HG02759 (cell line): ENCODE measurements at regions not wholly inside any gene's neighbourhood (a gene's known extent, or its start where the extent isn't known, plus 50 kb on each side); places are given as distances from the start of the nearest gene placed in this dataset.
"Not testable (repeated sequence)": the region's sequence is repeated elsewhere in the genome, so short reads cannot be mapped to it uniquely, and the experiment has no call there.

Experiments
- ATAC-seq: cut with Tn5 transposase; IDR thresholded peaks from one replicate; pipeline ENCODE4 v1.9.1; 2021; ENCODE audit warnings: mild to moderate bottlenecking, moderate library complexity; ENCODE audit not compliant: unreplicated experiment

DNA sequence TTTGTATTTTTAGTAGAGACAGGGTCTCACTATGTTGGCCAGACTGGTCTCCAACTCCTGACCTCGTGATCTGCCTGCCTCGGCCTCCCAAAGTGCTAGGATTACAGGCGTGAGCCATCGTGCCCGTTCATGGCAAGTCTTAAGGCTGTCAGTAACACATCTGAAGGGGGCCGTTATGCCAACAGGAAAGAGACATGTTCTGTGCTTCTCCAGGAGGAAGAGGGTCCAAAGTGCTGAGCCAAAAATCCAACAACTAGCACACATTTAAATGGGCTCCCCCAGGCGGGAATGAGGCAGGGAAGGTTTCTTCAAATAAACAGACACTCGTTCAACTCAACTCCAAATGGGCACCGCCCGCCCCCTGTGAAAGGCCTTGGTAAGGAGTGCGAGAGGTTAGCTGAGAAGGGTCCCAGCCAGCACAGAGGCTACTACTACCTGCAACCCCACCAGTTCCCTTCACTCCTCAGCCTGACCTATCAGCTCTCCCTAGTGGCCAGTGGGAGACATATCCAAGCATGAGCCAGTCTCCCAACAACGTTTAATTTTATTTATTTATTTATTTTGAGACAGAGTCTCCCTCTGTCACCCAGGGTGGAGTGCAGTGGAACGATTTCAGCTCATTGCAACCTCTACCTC, 84.1 kb upstream of the DMRT1 start:
- ATAC-seq, result no peak

DNA sequence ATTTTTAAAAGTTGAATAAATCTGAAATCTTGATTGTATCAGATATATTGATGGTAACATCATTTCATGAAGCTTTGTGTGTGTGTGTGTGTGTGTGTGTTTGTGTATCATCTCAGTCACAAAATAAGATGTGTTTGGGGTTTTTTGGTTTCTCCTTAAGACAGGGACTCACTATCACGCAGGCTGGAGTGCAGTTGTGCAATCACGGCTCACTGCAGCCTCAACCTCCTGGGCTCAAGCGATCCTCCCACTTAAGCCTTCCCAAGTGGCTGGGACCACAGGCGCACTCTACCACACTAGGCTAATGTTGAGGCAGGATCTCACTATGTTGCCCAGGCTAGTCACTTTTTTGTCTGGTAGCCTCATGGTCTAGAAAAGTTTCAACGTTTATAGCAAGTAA, 83.4 kb upstream of the DMRT1 start:
- no peak for ATAC-seq

DNA sequence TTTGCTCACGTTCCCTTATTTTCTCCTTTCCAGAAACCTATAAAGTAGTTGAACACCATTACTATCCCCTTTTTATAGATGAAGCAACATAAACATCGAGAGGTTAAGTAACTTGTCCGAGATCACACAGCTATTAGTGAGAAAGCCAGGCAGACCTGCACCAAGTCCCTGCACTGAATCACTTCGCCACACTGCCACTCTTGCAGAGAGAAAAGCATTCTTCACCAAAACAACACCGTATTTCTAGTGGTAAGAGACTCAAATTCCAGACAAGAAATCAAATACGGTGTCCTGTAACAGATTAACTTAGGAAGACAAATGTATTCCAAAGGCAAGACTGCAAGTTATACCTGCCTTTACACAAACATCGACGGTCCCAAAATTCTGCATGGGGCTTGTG, 82.0 kb upstream of the DMRT1 start:
- ATAC-seq, result no peak

DNA sequence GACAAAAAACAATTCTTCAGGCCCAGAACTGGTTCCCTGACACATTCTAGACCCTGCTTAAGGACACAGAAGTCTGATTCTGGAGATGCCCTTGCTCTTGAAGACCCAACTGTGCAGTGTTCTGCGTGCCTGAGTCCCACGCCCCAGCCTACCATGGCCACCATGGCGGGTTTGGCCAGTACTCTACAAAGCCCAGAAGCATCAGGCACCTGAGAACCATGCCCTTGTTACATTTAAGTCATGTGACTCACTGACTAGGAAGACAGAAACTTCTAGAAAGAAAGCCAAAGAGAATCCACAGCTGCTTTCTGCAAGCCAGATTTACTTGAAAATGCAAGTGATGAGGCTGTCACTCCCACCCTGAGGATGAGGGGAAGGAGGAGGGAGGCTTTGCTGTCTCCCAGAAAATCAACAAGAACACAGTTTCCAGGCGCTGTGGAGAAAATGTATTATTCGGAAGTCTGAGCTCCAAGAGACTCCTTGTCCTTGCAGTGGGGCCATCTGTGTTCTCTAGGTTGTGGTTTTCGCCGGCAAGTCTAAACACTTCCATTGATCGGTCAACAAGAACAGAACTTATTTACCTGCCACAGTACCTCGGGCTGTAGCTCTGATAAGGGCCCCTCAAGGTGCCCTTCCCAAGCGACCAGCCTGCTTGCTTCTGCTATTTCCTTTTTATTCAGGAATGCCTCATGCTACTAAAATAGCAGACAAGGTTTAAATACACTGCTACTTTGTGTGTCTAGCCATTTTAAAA, 81.3 kb upstream of the DMRT1 start:
- no peak for ATAC-seq

DNA sequence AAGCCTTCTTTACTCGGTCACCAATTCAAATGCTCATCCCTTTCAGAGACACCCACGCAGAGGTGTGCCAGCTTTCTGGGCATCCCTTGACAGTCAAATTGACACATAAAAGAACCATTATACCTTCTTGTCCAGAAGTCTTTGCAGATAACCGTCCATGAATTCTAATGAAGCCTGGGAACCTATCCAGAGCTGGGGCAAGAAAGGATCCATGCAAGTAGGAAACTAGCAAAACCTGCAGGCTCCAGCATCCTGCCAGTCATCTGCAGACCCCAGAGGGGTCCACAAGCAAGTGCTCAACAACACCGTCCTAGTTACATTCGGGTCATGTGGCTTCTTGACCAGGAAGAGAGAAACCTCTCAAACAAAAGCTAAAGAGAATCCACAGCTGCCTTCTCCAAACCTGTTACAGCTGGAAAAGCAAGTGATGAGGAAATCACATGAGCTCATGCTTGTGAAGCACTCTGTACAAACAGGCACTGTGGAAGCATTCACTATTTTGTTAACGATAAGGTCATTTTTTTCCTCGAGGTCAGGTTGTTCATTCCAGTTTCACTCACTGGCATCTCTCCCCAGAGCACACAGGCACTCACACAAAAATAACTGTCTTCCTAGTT, 80.2 kb upstream of the DMRT1 start:
- no peak for ATAC-seq

DNA sequence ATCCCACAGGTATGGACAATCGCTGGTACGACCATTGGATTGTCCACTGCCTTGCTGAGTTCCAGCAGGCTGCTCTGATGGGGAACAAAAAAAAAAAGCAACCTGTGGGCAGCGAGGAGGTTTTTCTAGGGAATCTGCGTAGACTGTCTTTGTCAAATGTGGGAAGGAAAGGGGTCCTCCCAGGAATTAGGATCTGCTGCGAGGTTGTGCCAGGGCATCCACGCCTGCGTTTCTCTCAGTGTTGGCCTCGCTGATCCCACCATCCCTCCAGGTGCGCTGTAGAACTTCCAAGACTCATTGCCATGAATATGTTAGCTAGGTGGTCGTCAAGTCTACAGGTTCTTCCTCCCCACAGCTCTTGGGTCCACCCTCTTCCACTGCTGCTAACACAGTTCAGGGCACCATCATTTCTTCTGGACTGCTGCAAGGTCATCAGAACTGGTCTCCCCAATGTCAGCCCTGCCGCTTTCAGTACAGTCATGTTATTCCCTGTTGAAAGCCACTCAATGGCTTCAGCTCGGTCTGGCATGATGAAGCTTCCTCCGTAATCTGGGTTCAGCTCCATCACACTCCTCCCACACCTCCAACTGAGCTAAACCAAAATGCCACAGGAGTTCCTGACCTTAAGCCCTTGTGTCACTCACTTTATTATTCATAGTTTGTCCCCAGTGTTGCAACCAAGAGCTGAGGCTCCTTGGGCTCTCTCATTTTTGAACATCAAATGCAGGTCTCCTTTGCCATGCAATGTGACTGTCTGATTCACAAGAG, 79.5 kb upstream of the DMRT1 start:
- no peak for ATAC-seq

DNA sequence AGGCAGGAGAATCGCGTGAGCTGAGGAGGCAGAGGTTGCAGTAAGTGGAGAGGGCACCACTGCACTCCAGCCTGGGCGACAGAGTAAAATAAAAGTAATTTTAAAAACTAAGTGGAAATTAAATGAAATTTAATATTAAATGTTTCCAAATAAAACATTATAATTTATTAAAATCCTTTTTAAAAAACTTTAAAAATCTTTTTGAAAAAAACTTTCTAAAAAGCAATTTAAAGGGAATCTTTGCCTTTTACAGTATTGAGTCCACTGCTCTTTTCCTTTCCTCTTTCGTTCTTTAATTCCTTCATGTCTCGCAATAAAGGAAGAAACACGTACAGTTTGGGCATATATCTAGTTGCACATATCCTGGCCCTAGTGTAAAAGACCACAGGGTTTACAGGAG, 77.8 kb upstream of the DMRT1 start:
- ATAC-seq, result no peak

DNA sequence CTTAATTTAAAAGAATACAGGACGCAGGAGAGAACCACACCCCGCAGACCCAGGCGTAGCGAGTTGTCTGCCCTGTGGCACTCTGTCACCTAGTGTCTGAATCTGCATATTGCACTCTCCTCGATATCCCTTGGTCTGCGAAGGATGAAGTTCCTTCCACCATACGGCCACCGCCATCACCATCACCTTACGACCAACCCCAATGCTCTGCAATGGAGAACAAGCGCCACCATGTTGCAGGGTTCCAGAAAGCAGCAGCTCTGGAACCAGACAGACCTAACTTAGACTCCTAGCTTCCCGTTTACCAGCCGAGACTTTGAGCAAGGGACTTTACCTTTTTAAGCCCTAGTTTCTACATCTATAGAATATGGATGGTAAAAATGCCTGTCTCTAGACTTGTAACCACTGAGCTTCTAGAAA, 77.4 kb upstream of the DMRT1 start:
- ATAC-seq, result no peak

DNA sequence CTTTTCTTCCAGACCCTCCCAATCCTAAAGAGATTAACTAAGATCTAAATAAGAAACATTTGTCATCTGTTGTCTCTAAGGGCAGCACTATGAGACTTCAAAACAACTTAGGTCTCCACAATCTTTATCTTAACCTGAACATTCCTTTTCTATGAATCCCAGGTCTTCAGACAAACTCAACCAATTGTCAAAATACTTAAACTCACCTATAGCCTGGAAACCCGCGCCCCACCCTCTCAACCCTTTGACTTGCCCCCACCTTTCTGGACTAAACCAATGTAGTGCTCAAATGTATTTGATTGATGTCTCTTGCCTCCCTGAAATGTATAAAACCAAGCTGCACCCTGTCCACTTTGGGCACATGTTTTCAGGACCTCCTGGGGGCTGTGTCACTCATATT, 76.5 kb upstream of the DMRT1 start:
- ATAC-seq, result no peak

DNA sequence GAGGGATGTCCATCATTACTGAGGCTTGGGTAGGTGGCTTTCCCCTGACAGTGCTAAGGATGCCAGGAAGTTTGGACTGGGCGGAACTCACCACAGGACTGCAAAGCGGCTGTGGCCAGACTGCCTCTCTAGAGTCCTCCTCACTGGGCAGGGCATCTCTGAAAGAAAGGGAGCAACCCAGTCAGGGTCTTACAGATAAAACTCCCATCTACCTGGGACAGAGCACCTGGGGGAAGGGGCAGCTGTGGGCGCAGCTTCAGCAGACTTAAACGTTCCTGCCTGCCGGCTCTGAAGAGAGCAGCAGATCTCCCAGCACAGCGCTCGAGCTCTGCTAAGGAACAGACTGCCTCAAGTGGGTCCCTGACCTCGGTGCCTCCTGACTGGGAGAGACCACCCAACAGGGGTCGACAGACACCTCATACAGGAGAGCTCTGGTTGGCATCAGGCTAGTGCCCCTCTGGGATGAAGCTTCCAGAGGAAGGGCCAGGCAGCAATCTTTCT, 74.4 kb upstream of the DMRT1 start:
- not testable (repeated sequence) for ATAC-seq

DNA sequence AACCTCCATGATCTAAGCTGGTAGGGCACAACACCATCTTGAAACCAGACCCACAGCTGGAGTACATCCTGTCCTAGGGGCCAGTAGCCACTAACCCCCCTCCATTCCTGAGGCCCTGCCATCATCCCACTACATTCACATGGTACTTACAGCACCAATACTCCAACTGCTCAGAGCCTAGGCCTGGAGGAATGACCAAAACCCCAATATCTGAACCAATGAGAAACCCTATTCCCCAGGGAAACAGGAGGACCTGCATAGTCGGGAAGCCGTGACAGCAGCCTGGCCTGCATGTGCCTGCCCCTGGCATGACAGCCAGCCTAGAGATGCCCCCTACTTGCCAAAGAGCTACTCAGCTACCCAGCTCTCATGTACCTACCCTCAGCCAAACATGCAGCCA, 65.4 kb upstream of the DMRT1 start:
- no peak for ATAC-seq

DNA sequence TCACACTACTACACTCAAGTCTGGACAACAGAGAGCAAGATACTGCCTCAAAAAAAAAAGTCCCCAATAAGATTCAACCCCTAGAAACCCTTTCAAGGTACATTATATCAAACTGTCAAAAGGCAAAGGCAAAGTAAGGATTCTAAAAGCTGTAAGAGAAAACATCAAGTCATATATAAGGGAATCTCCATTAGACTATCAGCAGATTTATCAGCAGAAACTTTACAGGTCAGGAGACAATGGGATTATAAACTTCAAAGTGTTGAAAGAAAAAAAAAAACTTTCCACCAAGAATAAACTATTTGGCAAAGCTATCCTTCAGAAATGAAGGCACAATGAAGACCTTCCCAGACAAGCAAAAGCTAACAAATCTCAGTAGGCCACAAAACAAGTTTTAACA, 63.5 kb upstream of the DMRT1 start:
- no peak for ATAC-seq

DNA sequence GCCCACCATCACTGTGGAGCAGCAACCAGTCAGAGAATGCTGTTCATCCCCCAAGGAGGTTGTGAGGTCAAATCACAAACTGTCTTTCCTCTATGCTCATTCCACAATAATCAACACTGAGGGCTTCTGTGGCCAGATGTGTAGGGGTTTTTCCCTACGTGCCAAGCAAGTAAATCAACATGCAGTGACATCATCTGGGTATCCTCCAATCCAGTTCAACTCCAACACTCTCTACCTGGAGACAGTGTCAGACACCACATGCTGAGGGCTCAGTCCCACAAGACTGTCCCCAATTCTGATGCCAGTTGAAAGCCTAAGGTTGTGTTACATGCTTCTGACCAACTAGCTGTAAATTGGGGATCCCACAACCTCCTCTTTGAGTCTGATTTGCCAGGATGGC, 57.3 kb upstream of the DMRT1 start:
- ATAC-seq, result no peak

DNA sequence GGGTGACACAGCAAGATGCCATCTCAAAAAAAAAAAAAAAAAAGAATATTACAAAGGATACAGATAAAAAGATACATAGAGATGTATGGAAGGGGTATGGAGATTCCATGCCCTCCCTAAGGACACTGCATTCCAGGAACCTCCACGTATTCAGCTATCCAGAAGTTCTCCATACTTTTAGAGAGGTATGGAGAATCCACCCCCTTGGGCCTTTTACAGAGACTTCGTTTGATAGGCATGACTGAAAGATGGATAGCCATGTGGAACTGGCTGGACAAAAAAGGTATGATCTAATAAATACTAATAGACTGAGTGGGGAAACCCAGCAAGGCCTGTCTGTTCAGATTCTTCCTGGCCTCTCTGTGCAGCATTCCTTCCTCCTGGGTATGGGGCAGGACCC, 56.6 kb upstream of the DMRT1 start:
- no peak for ATAC-seq

DNA sequence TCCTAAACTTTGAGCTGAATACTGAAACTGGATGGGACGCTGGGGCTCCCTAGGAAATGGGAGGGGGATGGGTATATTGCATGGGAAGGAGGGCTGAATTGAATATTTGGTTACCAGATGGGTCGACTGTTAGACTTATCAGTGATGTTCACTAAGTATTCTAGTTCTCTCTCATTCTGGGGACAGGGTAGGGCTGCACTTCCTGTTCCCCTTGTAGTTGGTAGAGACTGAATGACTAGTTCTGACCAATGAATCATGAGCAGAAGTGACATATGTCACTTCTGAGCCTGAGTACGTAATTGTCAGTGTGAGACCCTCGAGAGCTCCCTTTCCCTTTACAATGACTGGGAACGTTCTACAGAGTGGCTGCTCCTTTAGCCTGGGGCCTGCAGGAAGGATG, 55.5 kb upstream of the DMRT1 start:
- ATAC-seq, result no peak

DNA sequence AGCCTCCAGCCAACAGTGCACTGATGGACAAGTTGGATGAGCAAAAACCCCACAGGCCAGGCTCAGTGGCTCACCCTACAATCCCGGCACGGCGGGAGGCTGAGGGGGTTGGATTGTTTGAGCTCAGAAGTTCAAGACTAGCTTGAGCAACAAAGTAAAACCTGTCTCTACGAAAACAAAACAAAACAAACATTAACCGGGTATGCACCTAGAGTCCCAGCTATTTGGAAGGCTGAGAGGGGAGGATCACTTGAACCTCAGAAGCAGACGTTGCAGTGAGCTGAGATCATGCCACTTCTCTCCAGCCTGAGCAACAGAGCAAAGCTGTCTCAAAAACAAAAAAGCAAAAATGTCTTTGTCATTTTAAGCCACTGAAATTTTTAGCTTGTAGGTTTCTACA, 55.1 kb upstream of the DMRT1 start:
- no peak for ATAC-seq

DNA sequence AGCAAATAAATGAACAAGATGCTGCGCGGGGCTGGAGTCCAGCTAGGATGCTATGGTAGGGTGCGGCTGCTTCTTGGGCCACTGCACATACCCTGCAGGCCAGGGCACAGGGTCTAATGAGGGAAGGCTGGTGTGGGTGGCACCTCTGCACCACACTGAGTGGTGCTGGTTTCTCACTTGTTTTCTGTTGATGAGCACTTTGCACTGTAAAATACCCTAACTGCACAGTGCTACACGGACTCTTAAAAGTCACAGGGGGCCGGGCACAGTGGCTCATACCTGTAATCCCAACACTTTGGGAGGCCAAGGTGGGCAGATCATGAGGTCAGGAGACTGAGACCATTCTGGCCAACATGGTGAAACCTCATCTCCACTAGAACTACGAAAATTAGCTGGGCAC, 52.7 kb upstream of the DMRT1 start:
- no peak for ATAC-seq
